ENCODE measurements at regions not wholly inside any gene's neighbourhood (a gene's known extent, or its start where the extent isn't known, plus 50 kb on each side); places are given as distances from the start of the nearest gene placed in this dataset.

GRCh38 chr14:30223966-30224365 lies 296.3 kb upstream of the PRKD1 start:
- H3K36me3 ChIP-seq (ENCODE audit: low read depth) = no peaks in the 10 kb centered on the region
- no peak for DNase-seq
- in situ Hi-C loops (cut with MboI) = loop anchor here (25.0 kb wide), 1 partner anchor 987 kb away; no protein-coding TSS in a partner anchor
- WGBS, 2 experiments (ENCODE audit: low coverage in 1 of 2, low lambda C conversion rate in 2 of 2, missing lambda C conversion rate in 2 of 2) = 78 to 80% methylated on average over 3 of the region's 3 CpGs
- H3K9ac ChIP-seq = no peak overlapping the region
- no peak overlapping the region for H3K27ac ChIP-seq
- no peak overlapping the region for H3K4me2 ChIP-seq (ENCODE audit: unreplicated experiment)
- no peaks in the 10 kb centered on the region for H3K9me3 ChIP-seq (ENCODE audit: low read depth)
- H3K27me3 ChIP-seq (replicated peaks; ENCODE audit: insufficient read depth) = no peaks in the 10 kb centered on the region
- no peak for TF ChIP-seq EZH2phosphoT487 (IDR thresholded peaks at IDR 0.05; ENCODE audit: insufficient read depth, low read depth)
- TF ChIP-seq EZH2 (IDR thresholded peaks at IDR 0.05; ENCODE audit: insufficient read depth, poor library complexity, severe bottlenecking) = no peak
- no peaks in the 10 kb centered on the region for H4K20me1 ChIP-seq (ENCODE audit: insufficient read depth)
- no peak overlapping the region for H2AFZ ChIP-seq
- peaks cover 33% of the 10 kb centered on the region for H3F3A ChIP-seq (ENCODE audit: insufficient read depth)
- H3K4me3 ChIP-seq = no peak overlapping the region
- H3K79me2 ChIP-seq (ENCODE audit: insufficient read depth) = no peaks in the 10 kb centered on the region
- H3K4me1 ChIP-seq (ENCODE audit: insufficient read depth) = peaks cover 39% of the 10 kb centered on the region
- H3K9me2 ChIP-seq (ENCODE audit: insufficient read depth) = no peaks in the 10 kb centered on the region

DNA sequence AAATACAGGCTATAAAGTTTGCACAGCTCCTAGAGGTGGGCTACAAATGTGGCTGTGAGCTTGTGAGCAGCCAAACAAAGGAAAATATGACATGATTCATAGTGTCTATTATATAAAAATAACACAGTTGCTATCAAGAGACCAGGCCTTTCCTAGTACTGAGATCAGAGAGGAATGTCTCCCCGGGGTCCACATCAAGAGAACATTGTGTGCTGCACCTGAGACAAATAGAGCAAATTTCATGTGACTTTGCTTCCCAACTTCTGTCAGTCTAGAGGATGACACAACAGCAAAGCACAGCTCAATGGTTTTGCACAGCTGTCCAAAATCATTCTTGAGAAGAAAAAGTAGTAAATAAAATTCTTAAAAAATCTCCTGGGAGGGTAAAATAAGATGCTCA lies 297.5 kb upstream of the PRKD1 start:
- H3F3A ChIP-seq (ENCODE audit: insufficient read depth) = peaks cover 33% of the 10 kb centered on the region
- no peak overlapping the region for H3K9ac ChIP-seq
- no peaks in the 10 kb centered on the region for H3K27me3 ChIP-seq (replicated peaks; ENCODE audit: insufficient read depth)
- in situ Hi-C loops (cut with MboI) = no loop called here
- no peak overlapping the region for H3K4me2 ChIP-seq (ENCODE audit: unreplicated experiment)
- H4K20me1 ChIP-seq (ENCODE audit: insufficient read depth) = no peaks in the 10 kb centered on the region
- H3K9me3 ChIP-seq (ENCODE audit: low read depth) = no peaks in the 10 kb centered on the region
- H2AFZ ChIP-seq = no peak overlapping the region
- no peak overlapping the region for H3K27ac ChIP-seq
- H3K4me3 ChIP-seq = no peak overlapping the region
- TF ChIP-seq EZH2 (IDR thresholded peaks at IDR 0.05; ENCODE audit: insufficient read depth, poor library complexity, severe bottlenecking) (no peak), EZH2phosphoT487 (IDR thresholded peaks at IDR 0.05; ENCODE audit: insufficient read depth, low read depth) (no peak)
- DNase-seq = no peak
- peaks cover 39% of the 10 kb centered on the region for H3K4me1 ChIP-seq (ENCODE audit: insufficient read depth)
- 96 to 100% methylated on average over 1 of the region's 1 CpG for WGBS, 2 experiments (ENCODE audit: low coverage in 1 of 2, low lambda C conversion rate in 2 of 2, missing lambda C conversion rate in 2 of 2)
- no peaks in the 10 kb centered on the region for H3K9me2 ChIP-seq (ENCODE audit: insufficient read depth)
- H3K36me3 ChIP-seq (ENCODE audit: low read depth) = no peaks in the 10 kb centered on the region
- no peaks in the 10 kb centered on the region for H3K79me2 ChIP-seq (ENCODE audit: insufficient read depth)

DNA sequence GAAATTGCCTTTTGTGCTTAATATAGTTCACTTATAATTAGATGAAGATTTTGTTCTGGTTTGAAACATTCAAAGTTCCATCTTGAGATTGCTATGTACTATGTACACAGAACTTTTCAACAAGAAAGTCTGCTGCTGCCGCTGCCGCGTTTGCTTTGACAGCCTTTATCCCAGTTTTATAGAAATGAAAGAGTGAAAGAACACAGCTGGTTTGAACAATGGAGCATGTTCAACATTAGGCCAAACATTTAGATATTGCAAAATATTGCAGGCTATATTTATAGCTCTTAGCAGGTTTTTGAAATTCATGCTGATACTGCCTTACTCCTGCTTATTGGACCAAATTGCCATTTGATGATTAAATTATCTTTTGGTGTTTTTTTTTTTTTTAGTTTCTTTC lies 299.8 kb upstream of the PRKD1 start:
- in situ Hi-C loops (cut with MboI) = no loop called here
- peak overlapping the region; percentile 57 for H2AFZ ChIP-seq
- H3K9ac ChIP-seq = peak overlapping the region; percentile 28; the same call in 1 of the 2 replicates
- H3K27me3 ChIP-seq (replicated peaks; ENCODE audit: insufficient read depth) = no peaks in the 10 kb centered on the region
- TF ChIP-seq EZH2phosphoT487 (IDR thresholded peaks at IDR 0.05; ENCODE audit: insufficient read depth, low read depth) = no peak
- no peak for TF ChIP-seq EZH2 (IDR thresholded peaks at IDR 0.05; ENCODE audit: insufficient read depth, poor library complexity, severe bottlenecking)
- DNase-seq = peak; percentile 24
- no peaks in the 10 kb centered on the region for H3K9me3 ChIP-seq (ENCODE audit: low read depth)
- H3K79me2 ChIP-seq (ENCODE audit: insufficient read depth) = no peaks in the 10 kb centered on the region
- peaks cover 30% of the 10 kb centered on the region for H3F3A ChIP-seq (ENCODE audit: insufficient read depth)
- WGBS, 2 experiments (ENCODE audit: low coverage in 1 of 2, low lambda C conversion rate in 2 of 2, missing lambda C conversion rate in 2 of 2) = 7 to 8% methylated on average over 3 of the region's 3 CpGs
- H3K9me2 ChIP-seq (ENCODE audit: insufficient read depth) = no peaks in the 10 kb centered on the region
- H3K4me1 ChIP-seq (ENCODE audit: insufficient read depth) = peaks cover 31% of the 10 kb centered on the region
- H3K27ac ChIP-seq = peak overlapping the region; percentile 51
- peak overlapping the region; percentile 28 for H3K4me3 ChIP-seq
- no peaks in the 10 kb centered on the region for H4K20me1 ChIP-seq (ENCODE audit: insufficient read depth)
- no peaks in the 10 kb centered on the region for H3K36me3 ChIP-seq (ENCODE audit: low read depth)
- peak overlapping the region; percentile 70 for H3K4me2 ChIP-seq (ENCODE audit: unreplicated experiment)

DNA sequence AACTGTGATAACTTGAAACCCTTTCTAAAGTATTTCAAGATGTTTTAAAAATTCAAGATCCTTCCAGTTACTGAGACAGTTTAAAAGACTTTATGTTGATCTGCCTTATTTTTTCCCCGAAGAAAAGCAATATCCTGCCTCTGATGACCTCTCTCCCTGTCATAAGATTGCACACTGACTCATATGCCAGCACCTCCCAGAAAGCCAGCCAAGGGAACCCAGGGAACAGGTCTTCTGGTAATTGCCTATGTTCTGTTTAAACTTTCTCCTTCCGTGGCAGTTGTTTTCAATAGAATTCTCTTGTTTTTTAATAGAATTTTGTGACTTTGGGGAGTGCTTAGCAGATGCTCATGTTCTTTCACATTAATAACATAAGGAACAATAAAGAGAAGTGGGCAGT lies 300.2 kb upstream of the PRKD1 start:
- in situ Hi-C loops (cut with MboI) = no loop called here
- peaks cover 25% of the 10 kb centered on the region for H3F3A ChIP-seq (ENCODE audit: insufficient read depth)
- H3K4me3 ChIP-seq = peak overlapping the region; percentile 28
- 0 to 2% methylated on average over 2 of the region's 2 CpGs for WGBS, 2 experiments (ENCODE audit: low coverage in 1 of 2, low lambda C conversion rate in 2 of 2, missing lambda C conversion rate in 2 of 2)
- H3K9me3 ChIP-seq (ENCODE audit: low read depth) = no peaks in the 10 kb centered on the region
- no peaks in the 10 kb centered on the region for H3K27me3 ChIP-seq (replicated peaks; ENCODE audit: insufficient read depth)
- peak overlapping the region; percentile 57 for H2AFZ ChIP-seq
- no peaks in the 10 kb centered on the region for H3K9me2 ChIP-seq (ENCODE audit: insufficient read depth)
- H3K79me2 ChIP-seq (ENCODE audit: insufficient read depth) = no peaks in the 10 kb centered on the region
- no peaks in the 10 kb centered on the region for H4K20me1 ChIP-seq (ENCODE audit: insufficient read depth)
- H3K36me3 ChIP-seq (ENCODE audit: low read depth) = no peaks in the 10 kb centered on the region
- peaks cover 27% of the 10 kb centered on the region for H3K4me1 ChIP-seq (ENCODE audit: insufficient read depth)
- H3K27ac ChIP-seq = peak overlapping the region; percentile 51
- TF ChIP-seq EZH2phosphoT487 (IDR thresholded peaks at IDR 0.05; ENCODE audit: insufficient read depth, low read depth) (no peak), EZH2 (IDR thresholded peaks at IDR 0.05; ENCODE audit: insufficient read depth, poor library complexity, severe bottlenecking) (no peak)
- peak overlapping the region; percentile 70 for H3K4me2 ChIP-seq (ENCODE audit: unreplicated experiment)
- DNase-seq = peak; percentile 82
- peak overlapping the region; percentile 28; the same call in 1 of the 2 replicates for H3K9ac ChIP-seq

- no peak overlapping the region for H3K4me3 ChIP-seq
- no peaks in the 10 kb centered on the region for H3K36me3 ChIP-seq (ENCODE audit: low read depth)
- no peaks in the 10 kb centered on the region for H4K20me1 ChIP-seq (ENCODE audit: insufficient read depth)
- no peaks in the 10 kb centered on the region for H3K9me3 ChIP-seq (ENCODE audit: low read depth)
- no peak for DNase-seq
- no peak overlapping the region for H3K4me2 ChIP-seq (ENCODE audit: unreplicated experiment)
- H3K27me3 ChIP-seq (replicated peaks; ENCODE audit: insufficient read depth) = no peaks in the 10 kb centered on the region
- peaks cover 21% of the 10 kb centered on the region for H3K4me1 ChIP-seq (ENCODE audit: insufficient read depth)
- H3F3A ChIP-seq (ENCODE audit: insufficient read depth) = peaks cover 15% of the 10 kb centered on the region
- no peaks in the 10 kb centered on the region for H3K9me2 ChIP-seq (ENCODE audit: insufficient read depth)
- 89 to 93% methylated on average over 3 of the region's 3 CpGs for WGBS, 2 experiments (ENCODE audit: low coverage in 1 of 2, low lambda C conversion rate in 2 of 2, missing lambda C conversion rate in 2 of 2)
- TF ChIP-seq EZH2 (IDR thresholded peaks at IDR 0.05; ENCODE audit: insufficient read depth, poor library complexity, severe bottlenecking) (no peak), EZH2phosphoT487 (IDR thresholded peaks at IDR 0.05; ENCODE audit: insufficient read depth, low read depth) (no peak)
- no peak overlapping the region for H3K9ac ChIP-seq
- H3K27ac ChIP-seq = no peak overlapping the region
- no peak overlapping the region for H2AFZ ChIP-seq
- no peaks in the 10 kb centered on the region for H3K79me2 ChIP-seq (ENCODE audit: insufficient read depth)
- in situ Hi-C loops (cut with MboI) = no loop called here
These were observed 303.1 kb upstream of the PRKD1 start for GRCh38 chr14:30230719-30231118.

Measured in GM23248 (cell line).